OCI-LY1 (cell line): ENCODE measurements at regions not wholly inside any gene's neighbourhood (a gene's known extent, or its start where the extent isn't known, plus 50 kb on each side); places are given as distances from the start of the nearest gene placed in this dataset.

Experiments
- H2AFZ ChIP-seq: fragments of 200-600 bp; sonication (generic), shearing (Covaris generic); 2 replicates; pipeline ENCODE4 v1.6.0; 2014; ENCODE audit warnings: antibody characterized with exemption, mild to moderate bottlenecking, low read length
- H3F3A ChIP-seq: fragments of 200-600 bp; sonication (generic), shearing (Covaris generic); 2 replicates; pipeline ENCODE4 v1.6.0; 2014; ENCODE audit warnings: mild to moderate bottlenecking, antibody characterized with exemption, low read length, moderate library complexity; ENCODE audit not compliant: insufficient read depth
- H3K27ac ChIP-seq: fragments of 200-600 bp; sonication (generic); 2 replicates; pipeline ENCODE4 v1.5.1; 2014; ENCODE audit warnings: low read length, mixed run types, mild to moderate bottlenecking, low read depth; ENCODE audit not compliant: poor library complexity, severe bottlenecking
- H3K27me3 ChIP-seq: fragments of 200-600 bp; sonication (generic); 2 replicates; pipeline ENCODE4 v1.6.0; 2014; ENCODE audit warnings: antibody characterized with exemption, mild to moderate bottlenecking, low read length, moderate library complexity; ENCODE audit not compliant: insufficient read depth
- H3K36me3 ChIP-seq: fragments of 200-600 bp; sonication (generic); 2 replicates; pipeline ENCODE4 v1.6.1; 2014; ENCODE audit warnings: mild to moderate bottlenecking, antibody characterized with exemption, low read length, moderate library complexity, mixed read lengths; ENCODE audit not compliant: insufficient read depth
- H3K4me1 ChIP-seq: fragments of 200-600 bp; sonication (generic); 2 replicates; pipeline ENCODE4 v1.5.1; 2014; ENCODE audit warnings: mild to moderate bottlenecking, low read length, moderate library complexity; ENCODE audit not compliant: insufficient read depth, severe bottlenecking
- H3K4me2 ChIP-seq: fragments of 200-600 bp; sonication (generic), shearing (Covaris generic); 2 replicates; pipeline ENCODE4 v1.6.1; 2014; ENCODE audit warnings: low read length
- H3K4me3 ChIP-seq: fragments of 200-600 bp; sonication (generic); 2 replicates; pipeline ENCODE4 v1.5.1; 2014; ENCODE audit warnings: low read length, low read depth, mild to moderate bottlenecking, mixed read lengths; ENCODE audit not compliant: poor library complexity, severe bottlenecking
- H3K79me2 ChIP-seq: fragments of 200-600 bp; shearing (Covaris generic); 2 replicates; pipeline ENCODE4 v1.6.1; 2016; ENCODE audit warnings: mixed run types, low read length, mixed read lengths; ENCODE audit not compliant: insufficient read depth
- H3K9ac ChIP-seq: fragments of 200-600 bp; sonication (generic), shearing (Covaris generic); 2 replicates; pipeline ENCODE4 v1.6.1; 2014; ENCODE audit warnings: mild to moderate bottlenecking, low read length, mixed read lengths
- H3K9me2 ChIP-seq: fragments of 200-600 bp; sonication (generic), shearing (Covaris generic); 2 replicates; pipeline ENCODE4 v1.6.1; 2014; ENCODE audit warnings: low read depth, mild to moderate bottlenecking, low read length, mixed read lengths
- H3K9me3 ChIP-seq: fragments of 200-600 bp; shearing (Covaris generic); 2 replicates; pipeline ENCODE4 v1.6.1; 2014; ENCODE audit warnings: low read length, mixed read lengths
- H4K20me1 ChIP-seq: fragments of 200-600 bp; sonication (generic), shearing (Covaris generic); 2 replicates; pipeline ENCODE4 v1.6.0; 2016; ENCODE audit warnings: mild to moderate bottlenecking, low read length; ENCODE audit not compliant: insufficient read depth
- EZH2 ChIP-seq: fragments of 200-600 bp; sonication (generic), shearing (Covaris generic); IDR thresholded peaks from 2 replicates; pipeline ENCODE4 v1.8.0; 2017; ENCODE audit warnings: borderline replicate concordance, mixed run types, mild to moderate bottlenecking, antibody characterized with exemption, low read length, moderate library complexity, mixed read lengths
- TF ChIP-seq, protein P1 (sequence below): fragments of 200-600 bp; sonication (generic), shearing (Covaris generic); IDR thresholded peaks from 2 replicates; pipeline ENCODE4 v1.5.1; 2017; ENCODE audit warnings: mild to moderate bottlenecking, antibody characterized with exemption, low read length, moderate library complexity, mixed read lengths

DNA sequence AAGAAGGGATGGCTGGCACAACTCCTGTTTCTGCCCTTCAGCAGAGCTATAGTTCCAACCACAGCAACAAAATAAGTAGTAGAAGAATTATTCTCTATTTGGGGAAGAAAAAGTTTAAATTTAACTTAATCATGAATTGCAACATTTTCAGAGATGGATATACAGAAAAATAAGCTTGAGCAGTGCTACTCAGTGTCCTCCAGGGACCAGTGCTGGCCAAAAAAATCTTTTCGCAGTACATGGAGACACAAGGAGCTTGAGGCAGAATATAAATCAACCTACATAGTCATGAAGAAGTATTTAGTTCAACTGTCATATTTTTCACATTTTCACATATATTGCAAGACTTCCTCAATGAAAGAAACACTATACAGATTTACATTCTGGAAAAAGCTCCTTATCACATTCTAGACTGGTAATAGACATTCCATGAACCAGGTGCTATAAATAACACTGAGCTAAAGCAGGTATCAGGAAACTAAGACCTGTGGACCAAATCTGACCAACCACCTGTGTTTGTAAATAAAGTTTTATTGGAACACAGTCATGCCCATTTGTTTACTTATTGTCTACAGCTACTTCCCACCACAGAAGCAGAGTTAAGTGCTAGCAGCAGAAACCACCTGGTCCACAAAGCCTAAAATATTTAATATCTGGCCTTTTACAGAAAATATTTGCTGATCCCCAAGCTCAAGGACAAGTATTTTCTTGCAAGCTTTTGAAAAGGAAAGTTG lies 101.9 kb downstream of the RGS21 start:
- TF ChIP-seq, protein P1, sequence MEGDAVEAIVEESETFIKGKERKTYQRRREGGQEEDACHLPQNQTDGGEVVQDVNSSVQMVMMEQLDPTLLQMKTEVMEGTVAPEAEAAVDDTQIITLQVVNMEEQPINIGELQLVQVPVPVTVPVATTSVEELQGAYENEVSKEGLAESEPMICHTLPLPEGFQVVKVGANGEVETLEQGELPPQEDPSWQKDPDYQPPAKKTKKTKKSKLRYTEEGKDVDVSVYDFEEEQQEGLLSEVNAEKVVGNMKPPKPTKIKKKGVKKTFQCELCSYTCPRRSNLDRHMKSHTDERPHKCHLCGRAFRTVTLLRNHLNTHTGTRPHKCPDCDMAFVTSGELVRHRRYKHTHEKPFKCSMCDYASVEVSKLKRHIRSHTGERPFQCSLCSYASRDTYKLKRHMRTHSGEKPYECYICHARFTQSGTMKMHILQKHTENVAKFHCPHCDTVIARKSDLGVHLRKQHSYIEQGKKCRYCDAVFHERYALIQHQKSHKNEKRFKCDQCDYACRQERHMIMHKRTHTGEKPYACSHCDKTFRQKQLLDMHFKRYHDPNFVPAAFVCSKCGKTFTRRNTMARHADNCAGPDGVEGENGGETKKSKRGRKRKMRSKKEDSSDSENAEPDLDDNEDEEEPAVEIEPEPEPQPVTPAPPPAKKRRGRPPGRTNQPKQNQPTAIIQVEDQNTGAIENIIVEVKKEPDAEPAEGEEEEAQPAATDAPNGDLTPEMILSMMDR: no peak
- no peak for TF ChIP-seq EZH2
- Histone ChIP-seq H3F3A (no peaks in the 10 kb centered on the region), H3K9me2 (no peaks in the 10 kb centered on the region), H3K79me2 (no peaks in the 10 kb centered on the region), H3K9me3 (no peaks in the 10 kb centered on the region), H3K4me1 (no peaks in the 10 kb centered on the region), H3K4me2 (no peak overlapping the region), H4K20me1 (no peaks in the 10 kb centered on the region), H3K36me3 (no peaks in the 10 kb centered on the region), H3K9ac (no peak overlapping the region), H2AFZ (no peak overlapping the region), H3K27me3 (no peaks in the 10 kb centered on the region), H3K27ac (no peak overlapping the region), H3K4me3 (no peak overlapping the region)

DNA sequence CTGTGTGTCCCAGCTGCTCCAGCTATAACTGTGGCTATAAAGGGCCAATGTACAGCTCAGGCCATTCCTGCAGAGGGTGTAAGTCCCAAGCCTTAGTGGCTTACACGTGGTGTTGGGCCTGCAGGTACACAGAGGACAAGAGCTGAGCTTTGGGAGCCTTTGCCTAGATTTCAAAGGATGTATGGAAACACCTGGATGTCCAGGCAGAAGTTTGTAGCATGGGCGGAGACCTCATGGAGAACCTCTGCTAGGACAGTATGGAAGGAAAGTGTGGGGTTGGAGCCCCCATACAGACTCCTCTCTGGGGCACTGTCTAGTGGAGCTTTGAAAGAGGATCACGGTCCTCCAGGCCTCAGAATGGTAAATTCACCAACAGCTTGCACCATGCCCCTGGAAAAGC lies 113.9 kb downstream of the RGS21 start:
- H3K27me3 ChIP-seq: no peaks in the 10 kb centered on the region
- H3K4me2 ChIP-seq: no peak overlapping the region
- H3K36me3 ChIP-seq: no peaks in the 10 kb centered on the region
- no peak overlapping the region for H2AFZ ChIP-seq
- H3K4me3 ChIP-seq: no peak overlapping the region
- no peaks in the 10 kb centered on the region for H3K9me2 ChIP-seq
- no peak overlapping the region for H3K27ac ChIP-seq
- no peak for TF ChIP-seq EZH2
- TF ChIP-seq, protein P1: no peak
- H3K9me3 ChIP-seq: 0 out of 2 replicates have a peak, but pooled peaks cover 3% of the 10 kb centered on the region
- no peaks in the 10 kb centered on the region for H3K4me1 ChIP-seq
- H3F3A ChIP-seq: no peaks in the 10 kb centered on the region
- no peaks in the 10 kb centered on the region for H3K79me2 ChIP-seq
- H3K9ac ChIP-seq: no peak overlapping the region
- no peaks in the 10 kb centered on the region for H4K20me1 ChIP-seq

DNA sequence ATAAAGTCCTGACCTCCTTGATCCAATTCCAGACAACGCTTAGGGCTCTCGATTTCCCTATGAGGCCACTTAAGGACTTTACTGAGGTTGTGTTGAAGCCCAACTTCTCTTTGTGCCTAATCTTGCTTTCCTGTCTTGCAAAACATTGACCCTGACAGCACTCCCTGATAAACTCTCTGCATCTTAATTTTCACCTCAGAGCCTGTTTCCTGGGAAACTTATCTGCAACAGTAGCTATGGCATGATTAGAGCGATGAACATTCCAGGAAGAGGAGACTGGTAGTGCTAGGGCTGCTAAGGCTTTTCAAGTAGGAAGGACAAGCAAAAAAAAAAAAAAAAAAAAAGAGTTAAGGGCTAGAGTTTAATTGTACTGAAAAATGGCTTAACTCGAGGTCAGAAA lies 118.9 kb downstream of the RGS21 start:
- H3K79me2 ChIP-seq: no peaks in the 10 kb centered on the region
- no peaks in the 10 kb centered on the region for H3K27me3 ChIP-seq
- no peaks in the 10 kb centered on the region for H4K20me1 ChIP-seq
- no peak for TF ChIP-seq EZH2
- TF ChIP-seq, protein P1: no peak
- no peak overlapping the region for H2AFZ ChIP-seq
- no peaks in the 10 kb centered on the region for H3K9me2 ChIP-seq
- H3K27ac ChIP-seq: no peak overlapping the region
- H3F3A ChIP-seq: no peaks in the 10 kb centered on the region
- no peak overlapping the region for H3K9ac ChIP-seq
- no peaks in the 10 kb centered on the region for H3K4me1 ChIP-seq
- H3K9me3 ChIP-seq: 0 out of 2 replicates have a peak, but pooled peaks cover 3% of the 10 kb centered on the region
- H3K36me3 ChIP-seq: no peaks in the 10 kb centered on the region
- H3K4me2 ChIP-seq: no peak overlapping the region
- no peak overlapping the region for H3K4me3 ChIP-seq
